Upper lobe of left lung (tissue), 4 donors: ENCODE measurements at regions not wholly inside any gene's neighbourhood (a gene's known extent, or its start where the extent isn't known, plus 50 kb on each side); places are given as distances from the start of the nearest gene placed in this dataset.

Source experiments
- POLR2AphosphoS5 ChIP-seq, 2 donors: sonication (generic); formaldehyde crosslinking; IDR thresholded peaks; one replicate each; pipeline ENCODE4 v1.5.1; 2017; ENCODE audit warnings: antibody characterized with exemption in 2 of 2
- TF ChIP-seq, protein P1 (sequence below), 6 experiments: fragments of 450-650 bp in 4 of 6; fragments of 200-600 bp in 2 of 6; sonication (generic) in 2 of 6; IDR thresholded peaks; one replicate each; pipeline ENCODE4 v1.5.1; 2016 to 2019; ENCODE audit warnings: antibody characterized with exemption in 6 of 6

DNA sequence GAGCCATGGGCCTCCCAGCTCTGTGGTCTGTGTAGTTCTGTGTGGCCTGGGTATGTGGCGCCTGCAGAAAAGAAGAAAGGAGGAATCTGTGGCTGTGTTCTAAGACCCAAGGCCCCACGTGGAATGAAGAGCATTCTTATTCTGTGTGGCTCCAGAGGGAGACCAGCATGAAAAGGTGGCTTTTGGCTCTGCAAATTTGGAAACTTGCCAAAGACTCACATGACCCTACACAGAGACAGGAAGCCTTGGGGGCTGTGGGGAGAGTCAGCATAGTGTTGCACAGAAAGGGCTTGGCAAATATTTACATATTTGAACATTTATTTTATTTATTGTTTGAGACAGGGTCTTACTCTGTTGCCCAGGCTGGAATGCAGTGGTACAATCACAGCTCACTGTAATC, 193.3 kb downstream of the TMEM38B start:
- TF ChIP-seq POLR2AphosphoS5 (IDR thresholded peaks at IDR 0.05): no peak
- TF ChIP-seq, protein P1, sequence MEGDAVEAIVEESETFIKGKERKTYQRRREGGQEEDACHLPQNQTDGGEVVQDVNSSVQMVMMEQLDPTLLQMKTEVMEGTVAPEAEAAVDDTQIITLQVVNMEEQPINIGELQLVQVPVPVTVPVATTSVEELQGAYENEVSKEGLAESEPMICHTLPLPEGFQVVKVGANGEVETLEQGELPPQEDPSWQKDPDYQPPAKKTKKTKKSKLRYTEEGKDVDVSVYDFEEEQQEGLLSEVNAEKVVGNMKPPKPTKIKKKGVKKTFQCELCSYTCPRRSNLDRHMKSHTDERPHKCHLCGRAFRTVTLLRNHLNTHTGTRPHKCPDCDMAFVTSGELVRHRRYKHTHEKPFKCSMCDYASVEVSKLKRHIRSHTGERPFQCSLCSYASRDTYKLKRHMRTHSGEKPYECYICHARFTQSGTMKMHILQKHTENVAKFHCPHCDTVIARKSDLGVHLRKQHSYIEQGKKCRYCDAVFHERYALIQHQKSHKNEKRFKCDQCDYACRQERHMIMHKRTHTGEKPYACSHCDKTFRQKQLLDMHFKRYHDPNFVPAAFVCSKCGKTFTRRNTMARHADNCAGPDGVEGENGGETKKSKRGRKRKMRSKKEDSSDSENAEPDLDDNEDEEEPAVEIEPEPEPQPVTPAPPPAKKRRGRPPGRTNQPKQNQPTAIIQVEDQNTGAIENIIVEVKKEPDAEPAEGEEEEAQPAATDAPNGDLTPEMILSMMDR (IDR thresholded peaks at IDR 0.05): no peak
